B cell (primary cell): ENCODE measurements at regions not wholly inside any gene's neighbourhood (a gene's known extent, or its start where the extent isn't known, plus 50 kb on each side); places are given as distances from the start of the nearest gene placed in this dataset.

ENCODE experiments used
- ATAC-seq: fragments of 200-7000 bp; cut with Tn5 transposase; one replicate; pipeline ENCODE4 v1.10.0; 2021; ENCODE audit warnings: low read depth, mild to moderate bottlenecking, moderate number of reproducible peaks, moderate library complexity
- CTCF ChIA-PET: fragments of 350-600 bp; sonication (Branson Sonifier 250); formaldehyde crosslinking; loops from one replicate; lab custom pipeline; 2021; ENCODE audit warnings: antibody characterized with exemption, inconsistent platforms; lab: Charles Lee
- POLR2A ChIA-PET: fragments of 350-600 bp; sonication (Branson Sonifier 250); formaldehyde crosslinking; loops from one replicate; lab custom pipeline; 2021; ENCODE audit warnings: antibody characterized with exemption; lab: Charles Lee
- DNase-seq: peaks from one replicate; pipeline ENCODE4 v3.0.0; 2013
- H2AFZ ChIP-seq: 2 replicates; pipeline ENCODE4 v1.6.1; 2012; ENCODE audit warnings: mild to moderate bottlenecking, low read depth, low read length; ENCODE audit not compliant: insufficient read depth, poor library complexity, severe bottlenecking
- H3K27ac ChIP-seq, 2 donors: 1 replicate in 1 of 2; 2 replicates in 1 of 2; pipeline ENCODE4 v1.5.1; 2012 to 2013; ENCODE audit warnings: low read length in 2 of 2, mild to moderate bottlenecking in 2 of 2, moderate library complexity in 1 of 2
- H3K27me3 ChIP-seq, 4 experiments: fragments of 200-600 bp in 1 of 4; sonication (generic) in 1 of 4; replicated peaks in 1 of 4; 1 replicate in 2 of 4; 2 replicates in 2 of 4; pipeline versions ENCODE4 v1.6.1 to v1.7.0; 2013 to 2016; ENCODE audit warnings: low read length in 3 of 4, mild to moderate bottlenecking in 2 of 4, mixed read lengths in 1 of 4, moderate library complexity in 1 of 4; ENCODE audit not compliant: insufficient read depth in 4 of 4, control insufficient read depth in 3 of 4; ENCODE audit errors: control extremely low read depth in 1 of 4
- H3K36me3 ChIP-seq, 2 experiments: replicated peaks in 1 of 2; 1 replicate in 1 of 2; 2 replicates in 1 of 2; pipeline versions ENCODE4 v1.6.1 to v1.7.1; 2013; ENCODE audit warnings: low read length in 1 of 2; ENCODE audit not compliant: insufficient read depth in 2 of 2, control insufficient read depth in 1 of 2; ENCODE audit errors: control extremely low read depth in 1 of 2, extremely low read depth in 1 of 2
- H3K4me1 ChIP-seq, 2 donors: fragments of 200-600 bp in 1 of 2; sonication (generic) in 1 of 2; 1 replicate in 1 of 2; 2 replicates in 1 of 2; pipeline versions ENCODE4 v1.5.1 to v1.6.1; 2013 to 2017; ENCODE audit warnings: low read length in 2 of 2; ENCODE audit not compliant: control insufficient read depth in 2 of 2, insufficient read depth in 2 of 2
- H3K4me2 ChIP-seq: replicated peaks from 2 replicates; pipeline ENCODE3; 2012; ENCODE audit warnings: mild to moderate bottlenecking, low read depth, low read length; ENCODE audit not compliant: poor library complexity, severe bottlenecking
- H3K4me3 ChIP-seq, 5 experiments: fragments of 200-600 bp in 1 of 5; sonication (generic) in 1 of 5; 1 replicate in 3 of 5; 2 replicates in 2 of 5; pipeline versions ENCODE4 v1.5.1 to v1.7.0; 2011 to 2016; ENCODE audit warnings: low read length in 4 of 5, mild to moderate bottlenecking in 4 of 5, low read depth in 2 of 5, control low read depth in 1 of 5, moderate library complexity in 1 of 5; ENCODE audit not compliant: insufficient read depth in 1 of 5; ENCODE audit errors: control extremely low read depth in 1 of 5, extremely low read depth in 1 of 5
- H3K79me2 ChIP-seq: fragments of 200-600 bp; sonication (generic); one replicate; pipeline ENCODE4 v1.6.0; 2016; ENCODE audit warnings: low read length; ENCODE audit not compliant: control insufficient read depth, insufficient read depth
- H3K9ac ChIP-seq: fragments of 200-600 bp; sonication (generic); 2 replicates; pipeline ENCODE4 v1.6.1; 2017; ENCODE audit warnings: mild to moderate bottlenecking, low read length, moderate library complexity
- H3K9me3 ChIP-seq, 3 donors: one replicate each; pipeline versions ENCODE4 v1.6.1 to v1.7.1; 2013; ENCODE audit warnings: low read length in 2 of 3; ENCODE audit not compliant: control insufficient read depth in 2 of 3, insufficient read depth in 1 of 3; ENCODE audit errors: control extremely low read depth in 1 of 3
- H4K20me1 ChIP-seq: 2 replicates; pipeline ENCODE4 v1.6.0; 2012; ENCODE audit warnings: mild to moderate bottlenecking, low read length; ENCODE audit not compliant: insufficient read depth, control insufficient read depth, poor library complexity, severe bottlenecking
- H3K27ac Mint-ChIP-seq: one replicate; pipeline ENCODE4 v1.8.0; 2021; ENCODE audit warnings: mixed read lengths
- H3K27me3 Mint-ChIP-seq: one replicate; pipeline ENCODE4 v1.8.0; 2021; ENCODE audit warnings: mixed read lengths
- H3K4me1 Mint-ChIP-seq: one replicate; pipeline ENCODE4 v1.8.0; 2021; ENCODE audit warnings: mixed read lengths
- H3K4me3 Mint-ChIP-seq: one replicate; pipeline ENCODE4 v1.8.0; 2021; ENCODE audit warnings: mixed read lengths
- H3K9me3 Mint-ChIP-seq: one replicate; pipeline ENCODE4 v1.8.0; 2022; ENCODE audit warnings: mixed read lengths; ENCODE audit not compliant: insufficient read depth
- CTCF ChIP-seq: fragments of 200-600 bp; IDR thresholded peaks from one replicate; pipeline ENCODE4 v1.8.0; 2022; ENCODE audit warnings: antibody characterized with exemption, mild to moderate bottlenecking
- EZH2 ChIP-seq: IDR thresholded peaks from 2 replicates; pipeline ENCODE4 v1.6.1; 2012; ENCODE audit warnings: borderline replicate concordance, low read depth, mild to moderate bottlenecking, moderate library complexity, low read length; ENCODE audit not compliant: insufficient read depth, poor library complexity, severe bottlenecking
- WGBS: methylation state at CpG from one replicate; pipeline ENCODE4 v1.1.5; 2013; ENCODE audit warnings: missing lambda C conversion rate; ENCODE audit not compliant: insufficient coverage; 5-methylcytosine and 5-hydroxymethylcytosine counted together
- intact Hi-C: fragments of 100-400 bp; cut with micrococcal nuclease; formaldehyde crosslinking; loops from one replicate; pipeline ENCODE4 v1.10.0; 2022

DNA sequence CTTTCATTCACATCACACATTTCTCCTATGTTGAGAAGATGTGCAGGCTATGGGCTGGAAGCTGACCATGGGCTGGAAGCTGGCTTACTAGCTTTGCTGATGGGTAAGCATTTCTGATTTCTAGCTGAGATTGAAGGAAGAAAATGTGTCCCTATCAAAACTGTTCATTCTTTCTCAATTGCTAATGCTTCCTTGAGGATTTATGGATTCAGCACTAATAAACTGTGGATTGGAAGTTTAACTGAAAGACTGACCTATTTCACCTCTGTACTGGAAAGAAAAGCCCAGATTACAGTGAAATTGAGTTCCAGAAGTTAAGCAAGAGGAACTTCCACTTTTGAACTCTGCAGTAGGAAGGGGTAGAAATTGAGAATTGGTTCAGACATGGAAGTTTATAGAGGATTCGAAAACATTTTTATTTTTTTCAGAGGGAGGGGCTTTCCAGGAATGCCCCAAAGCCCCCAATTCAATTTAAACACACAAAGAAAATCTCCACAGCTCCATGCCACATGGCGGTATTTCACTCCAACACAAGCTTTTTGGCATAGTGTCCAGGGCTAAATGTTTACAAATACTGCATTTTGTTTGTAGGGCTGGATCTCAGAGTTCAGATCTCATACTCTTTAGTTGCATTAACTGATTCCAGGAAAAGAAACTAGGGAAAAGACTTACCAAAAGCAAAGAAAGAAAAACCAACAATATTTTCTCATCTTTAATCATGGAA lies 61.2 kb upstream of the ARGLU1 start:
- Histone ChIP-seq H2AFZ (no peak overlapping the region), H3K36me3 (no peaks in the 10 kb centered on the region), H3K79me2 (no peaks in the 10 kb centered on the region), H4K20me1 (no peaks in the 10 kb centered on the region), H3K4me2 (no peak overlapping the region), H3K9me3 (no peaks in the 10 kb centered on the region), H3K27me3 (no peaks in the 10 kb centered on the region), H3K9ac (no peak overlapping the region), H3K4me1 (no peaks in the 10 kb centered on the region), H3K4me3 (no peak overlapping the region), H3K27ac (no peak overlapping the region)
- no peak for TF ChIP-seq EZH2
- no peak for TF ChIP-seq CTCF
- POLR2A ChIA-PET: no interaction called here
- no peak overlapping the region for H3K27ac Mint-ChIP-seq
- H3K4me3 Mint-ChIP-seq: no peak overlapping the region
- intact Hi-C loops: no loop called here
- CTCF ChIA-PET: no interaction called here
- H3K27me3 Mint-ChIP-seq: peaks cover 18% of the 10 kb centered on the region
- H3K9me3 Mint-ChIP-seq: no peaks in the 10 kb centered on the region
- DNase-seq (no peak), ATAC-seq (no peak)
- no peaks in the 10 kb centered on the region for H3K4me1 Mint-ChIP-seq
- WGBS: no CpG with 5 or more reads among the region's 2 CpGs

- H3K9me3 ChIP-seq: no peaks in the 10 kb centered on the region
- no peaks in the 10 kb centered on the region for H4K20me1 ChIP-seq
- H3K36me3 ChIP-seq: no peaks in the 10 kb centered on the region
- no peaks in the 10 kb centered on the region for H3K79me2 ChIP-seq
- CTCF ChIA-PET: no interaction called here
- POLR2A ChIA-PET: no interaction called here
- intact Hi-C loops: no loop called here
- no peak overlapping the region for H3K4me3 Mint-ChIP-seq
- H3K27ac ChIP-seq: no peak overlapping the region
- no peak overlapping the region for H3K4me3 ChIP-seq
- ATAC-seq (no peak), DNase-seq (no peak)
- H3K4me2 ChIP-seq: no peak overlapping the region
- no peaks in the 10 kb centered on the region for H3K4me1 ChIP-seq
- no peaks in the 10 kb centered on the region for H3K9me3 Mint-ChIP-seq
- peaks cover 0 to 10% (median 0%) of the 10 kb centered on the region in 4 experiments for H3K27me3 ChIP-seq
- H2AFZ ChIP-seq: no peak overlapping the region
- H3K4me1 Mint-ChIP-seq: no peaks in the 10 kb centered on the region
- TF ChIP-seq CTCF: no peak
- no peak for TF ChIP-seq EZH2
- H3K9ac ChIP-seq: no peak overlapping the region
- H3K27ac Mint-ChIP-seq: no peak overlapping the region
- H3K27me3 Mint-ChIP-seq: peaks cover 24% of the 10 kb centered on the region
Measured at GRCh38 chr13:106626473-106626872, 58.5 kb upstream of the ARGLU1 start.
